ENCODE measurements at regions not wholly inside any gene's neighbourhood (a gene's known extent, or its start where the extent isn't known, plus 50 kb on each side); places are given as distances from the start of the nearest gene placed in this dataset.

- no peak for DNase-seq (ENCODE audit: low read depth)
Observed at GRCh38 chr4:58688568-58688967, 1578.4 kb upstream of the IGFBP7 start.

- no peak for DNase-seq (ENCODE audit: low read depth)
Observed at GRCh38 chr4:58679886-58680285, 1569.7 kb upstream of the IGFBP7 start.

GRCh38 chr4:58679051-58679450 lies 1568.9 kb upstream of the IGFBP7 start:
- DNase-seq (ENCODE audit: low read depth): no peak

- no peak for DNase-seq (ENCODE audit: low read depth)
Observed at GRCh38 chr4:58669783-58670182, 1559.6 kb upstream of the IGFBP7 start.

- DNase-seq (ENCODE audit: low read depth): no peak
Observed at GRCh38 chr4:58665649-58666048, 1555.5 kb upstream of the IGFBP7 start.

- no peak for DNase-seq (ENCODE audit: low read depth)
Observed at GRCh38 chr4:58658701-58659100, 1548.5 kb upstream of the IGFBP7 start.

- DNase-seq (ENCODE audit: low read depth): no peak
Observed at GRCh38 chr4:58653251-58653650, 1543.1 kb upstream of the IGFBP7 start.

- no peak for DNase-seq (ENCODE audit: low read depth)
Observed at GRCh38 chr4:58649226-58649625, 1539.0 kb upstream of the IGFBP7 start.

GRCh38 chr4:58646126-58646525 lies 1535.9 kb upstream of the IGFBP7 start:
- DNase-seq (ENCODE audit: low read depth): no peak

GRCh38 chr4:58644549-58644948 lies 1534.4 kb upstream of the IGFBP7 start:
- DNase-seq (ENCODE audit: low read depth): no peak

- DNase-seq (ENCODE audit: low read depth): no peak
Observed at GRCh38 chr4:58636381-58636780, 1526.2 kb upstream of the IGFBP7 start.

GRCh38 chr4:58617226-58617625 lies 1507.0 kb upstream of the IGFBP7 start:
- no peak for DNase-seq (ENCODE audit: low read depth)

- DNase-seq (ENCODE audit: low read depth): no peak
Observed at GRCh38 chr4:58611012-58611411, 1500.8 kb upstream of the IGFBP7 start.

GRCh38 chr4:58606303-58606702 lies 1496.1 kb upstream of the IGFBP7 start:
- DNase-seq (ENCODE audit: low read depth): no peak

GRCh38 chr4:58603951-58604350 lies 1493.8 kb upstream of the IGFBP7 start:
- no peak for DNase-seq (ENCODE audit: low read depth)

GRCh38 chr4:58602731-58603359 lies 1492.7 kb upstream of the IGFBP7 start:
- DNase-seq (ENCODE audit: low read depth): no peak

- no peak for DNase-seq (ENCODE audit: low read depth)
Observed at GRCh38 chr4:58602022-58602421, 1491.8 kb upstream of the IGFBP7 start.

GRCh38 chr4:58600290-58600689 lies 1490.1 kb upstream of the IGFBP7 start:
- no peak for DNase-seq (ENCODE audit: low read depth)

- no peak for DNase-seq (ENCODE audit: low read depth)
Observed at GRCh38 chr4:58590722-58591121, 1480.5 kb upstream of the IGFBP7 start.

GRCh38 chr4:58587856-58588255 lies 1477.7 kb upstream of the IGFBP7 start:
- no peak for DNase-seq (ENCODE audit: low read depth)

- no peak for DNase-seq (ENCODE audit: low read depth)
Observed at GRCh38 chr4:58566260-58566659, 1456.1 kb upstream of the IGFBP7 start.

GRCh38 chr4:58564695-58565475 lies 1454.7 kb upstream of the IGFBP7 start:
- no peak for DNase-seq (ENCODE audit: low read depth)

GRCh38 chr4:58561170-58561569 lies 1451.0 kb upstream of the IGFBP7 start:
- DNase-seq (ENCODE audit: low read depth): no peak

GRCh38 chr4:58560736-58561135 lies 1450.6 kb upstream of the IGFBP7 start:
- DNase-seq (ENCODE audit: low read depth): no peak
